Panc1 (cell line): ENCODE measurements at regions not wholly inside any gene's neighbourhood (a gene's known extent, or its start where the extent isn't known, plus 50 kb on each side); places are given as distances from the start of the nearest gene placed in this dataset.

Experiments used
- CTCF ChIP-seq: fragments of 450-650 bp; IDR thresholded peaks from 2 replicates; pipeline ENCODE4 v1.5.1; 2017; ENCODE audit warnings: mild to moderate bottlenecking
- POLR2AphosphoS5 ChIP-seq: IDR thresholded peaks from 2 replicates; pipeline ENCODE4 v1.6.1; 2012; ENCODE audit warnings: mild to moderate bottlenecking, low read depth, low read length, moderate library complexity
- REST ChIP-seq, 2 experiments: IDR thresholded peaks; 2 replicates each; pipeline ENCODE4 v1.6.1; 2011 to 2012; ENCODE audit warnings: low read depth in 2 of 2, control low read depth in 1 of 2, low read length in 1 of 2, mild to moderate bottlenecking in 1 of 2, moderate library complexity in 1 of 2; ENCODE audit not compliant: insufficient read depth in 1 of 2

GRCh38 chr19:27821418-27822018 is 1391.4 kb downstream of the UQCRFS1 start:
- no peak for TF ChIP-seq CTCF
- no peak for TF ChIP-seq REST (IDR thresholded peaks at IDR 0.05; ENCODE audit: insufficient read depth in 1 of 2, low read depth in 2 of 2, low read length in 1 of 2)
- TF ChIP-seq POLR2AphosphoS5, result no peak
